Esophagus muscularis mucosa (tissue), 3 donors: ENCODE measurements at regions not wholly inside any gene's neighbourhood (a gene's known extent, or its start where the extent isn't known, plus 50 kb on each side); places are given as distances from the start of the nearest gene placed in this dataset.
"Not testable (repeated sequence)": the region's sequence is repeated elsewhere in the genome, so short reads cannot be mapped to it uniquely, and the experiment has no call there.

Source experiments
- EP300 ChIP-seq: sonication (generic); formaldehyde crosslinking; IDR thresholded peaks from one replicate; pipeline ENCODE4 v1.6.1; 2017; ENCODE audit warnings: antibody characterized with exemption
- TF ChIP-seq, protein P1 (sequence below), 3 experiments: fragments of 200-600 bp in 2 of 3; fragments of 450-650 bp in 1 of 3; sonication (generic) in 2 of 3; IDR thresholded peaks; one replicate each; pipeline ENCODE4 v1.5.1; 2017 to 2019; ENCODE audit warnings: antibody characterized with exemption in 3 of 3, mild to moderate bottlenecking in 2 of 3, moderate library complexity in 1 of 3

DNA sequence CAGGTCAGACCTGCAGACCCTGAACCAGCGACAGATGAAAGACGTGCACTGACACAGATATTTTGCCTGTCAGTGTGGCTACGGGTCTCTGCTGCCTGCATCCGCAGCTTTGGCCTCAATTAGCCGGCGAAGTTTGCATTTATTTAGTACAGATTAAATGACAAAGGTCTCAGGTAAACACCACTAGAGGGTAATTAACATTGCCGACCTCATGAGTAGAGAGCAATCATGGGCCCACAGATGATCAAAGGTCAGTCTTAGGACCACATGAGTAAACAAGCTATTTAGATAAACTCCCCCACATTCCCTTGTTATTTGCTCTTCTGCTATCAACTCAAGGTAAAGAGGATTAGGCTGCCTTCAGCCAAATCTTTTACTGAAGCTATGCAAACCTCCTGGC lies 248.1 kb upstream of the SEL1L start:
- TF ChIP-seq EP300 = not testable (repeated sequence)
- TF ChIP-seq, protein P1, sequence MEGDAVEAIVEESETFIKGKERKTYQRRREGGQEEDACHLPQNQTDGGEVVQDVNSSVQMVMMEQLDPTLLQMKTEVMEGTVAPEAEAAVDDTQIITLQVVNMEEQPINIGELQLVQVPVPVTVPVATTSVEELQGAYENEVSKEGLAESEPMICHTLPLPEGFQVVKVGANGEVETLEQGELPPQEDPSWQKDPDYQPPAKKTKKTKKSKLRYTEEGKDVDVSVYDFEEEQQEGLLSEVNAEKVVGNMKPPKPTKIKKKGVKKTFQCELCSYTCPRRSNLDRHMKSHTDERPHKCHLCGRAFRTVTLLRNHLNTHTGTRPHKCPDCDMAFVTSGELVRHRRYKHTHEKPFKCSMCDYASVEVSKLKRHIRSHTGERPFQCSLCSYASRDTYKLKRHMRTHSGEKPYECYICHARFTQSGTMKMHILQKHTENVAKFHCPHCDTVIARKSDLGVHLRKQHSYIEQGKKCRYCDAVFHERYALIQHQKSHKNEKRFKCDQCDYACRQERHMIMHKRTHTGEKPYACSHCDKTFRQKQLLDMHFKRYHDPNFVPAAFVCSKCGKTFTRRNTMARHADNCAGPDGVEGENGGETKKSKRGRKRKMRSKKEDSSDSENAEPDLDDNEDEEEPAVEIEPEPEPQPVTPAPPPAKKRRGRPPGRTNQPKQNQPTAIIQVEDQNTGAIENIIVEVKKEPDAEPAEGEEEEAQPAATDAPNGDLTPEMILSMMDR (IDR thresholded peaks at IDR 0.05) = not testable (repeated sequence)
